NCI-H69 (cell line): ENCODE measurements at regions not wholly inside any gene's neighbourhood (a gene's known extent, or its start where the extent isn't known, plus 50 kb on each side); places are given as distances from the start of the nearest gene placed in this dataset.
A peak's percentile ranks its signal among the peaks of the same experiment; 100 is the strongest.

Experiments
- DNase-seq: peaks from one replicate; lab custom pipeline; 2025; lab: John Stamatoyannopoulos, UW

DNA sequence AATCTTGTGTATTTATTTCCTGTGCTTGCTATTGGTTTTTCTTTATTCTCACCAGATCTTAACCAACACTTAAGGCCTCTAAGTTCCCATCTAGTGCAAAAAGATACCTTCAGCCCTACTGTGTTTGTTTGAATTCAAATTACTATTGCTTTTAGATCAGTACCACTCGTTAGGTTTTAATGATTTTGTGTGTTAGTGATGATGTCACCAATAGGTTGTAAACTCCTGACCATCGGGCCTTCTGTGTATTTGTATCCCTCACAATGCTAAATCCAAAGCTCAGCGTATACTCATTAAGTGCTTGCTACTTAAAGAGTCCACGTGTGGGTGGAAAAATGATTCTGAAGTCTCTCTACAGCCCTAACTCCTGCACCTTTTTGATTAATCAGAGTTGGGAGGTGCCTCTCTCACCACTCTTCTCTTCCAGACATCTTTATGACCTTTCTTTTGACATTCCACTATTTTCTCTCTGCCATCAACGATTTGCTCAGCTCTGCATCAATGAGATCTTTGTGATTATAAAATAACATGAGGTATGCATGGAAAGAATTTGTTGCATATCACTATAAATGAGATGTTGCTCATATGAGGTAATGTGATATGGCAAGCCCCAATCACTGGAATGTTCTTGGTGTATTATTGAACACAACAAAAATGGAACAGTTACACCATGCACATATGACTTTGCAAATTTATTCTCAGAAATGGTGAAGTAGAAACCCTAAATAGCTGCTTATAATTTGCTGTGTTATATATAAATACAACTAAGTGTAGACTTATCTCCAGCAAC is 55.1 kb upstream of the LAMA2 start:
- DNase-seq, result no peak

DNA sequence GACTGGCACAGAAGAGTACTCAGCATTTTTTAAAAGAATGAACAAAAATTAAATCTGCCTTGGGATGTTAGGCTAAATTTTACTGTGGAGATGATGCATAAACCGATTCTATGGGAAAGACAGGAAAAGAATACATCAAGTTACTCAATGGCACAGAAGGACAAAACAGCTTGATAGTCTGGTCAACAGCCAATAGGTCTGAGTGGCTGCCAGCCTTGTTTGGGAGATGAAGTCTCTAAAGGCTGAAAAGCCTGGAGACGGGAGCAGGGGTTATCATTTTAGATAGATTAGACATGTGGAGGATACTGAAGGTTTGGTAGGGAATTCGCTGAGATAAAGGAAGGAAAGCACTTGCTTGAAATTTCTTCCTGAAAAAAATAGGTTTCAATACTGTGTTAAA is 56.3 kb upstream of the LAMA2 start:
- no peak for DNase-seq

GRCh38 chr6:128822271-128822670 is 60.7 kb upstream of the LAMA2 start:
- DNase-seq, result no peak

- no peak for DNase-seq
Observed at GRCh38 chr6:128821116-128821515, 61.8 kb upstream of the LAMA2 start.

GRCh38 chr6:128808856-128809255 is 74.1 kb upstream of the LAMA2 start:
- DNase-seq, result no peak

DNA sequence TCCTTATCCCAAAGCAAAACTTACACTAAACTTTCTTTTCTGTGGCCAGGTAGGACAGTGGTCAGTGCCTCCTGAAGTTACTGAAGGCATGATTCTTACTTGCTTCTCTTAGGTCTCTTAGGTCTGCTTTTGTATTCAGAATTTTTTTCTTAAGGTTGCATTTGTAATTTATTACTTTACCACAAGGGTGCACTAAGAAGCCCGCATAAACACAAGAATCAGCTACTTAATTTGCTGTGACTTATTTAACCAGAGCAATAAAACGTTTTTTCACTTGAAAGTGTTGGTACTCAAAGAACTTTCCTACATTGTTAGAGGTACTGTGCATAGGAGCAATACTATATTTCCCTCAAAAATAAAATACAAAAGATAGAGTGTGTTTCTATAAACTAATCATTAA is 75.4 kb upstream of the LAMA2 start:
- peak; percentile 36 for DNase-seq

- DNase-seq, result no peak
Observed at GRCh38 chr6:128806261-128806660, 76.7 kb upstream of the LAMA2 start.

- DNase-seq, result no peak
Observed at GRCh38 chr6:128803911-128804310, 79.0 kb upstream of the LAMA2 start.

DNA sequence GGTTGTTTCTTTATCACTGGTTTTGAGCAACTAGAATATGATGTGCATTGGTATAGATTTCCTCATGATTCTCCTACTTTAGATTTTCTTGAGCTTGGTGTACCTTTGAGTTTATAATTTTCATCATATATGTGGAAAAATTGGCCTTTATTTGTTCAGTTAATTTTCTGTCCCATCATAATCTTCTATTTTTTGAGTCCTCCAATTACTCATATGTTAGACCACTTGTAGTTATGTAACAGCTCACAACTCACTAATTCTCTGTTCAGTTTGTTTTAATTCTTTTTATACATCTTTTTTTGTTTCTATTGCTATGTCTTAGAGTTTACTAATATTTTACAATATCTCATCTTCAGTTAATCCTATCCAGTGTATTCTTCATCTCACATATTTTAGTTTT is 81.3 kb upstream of the LAMA2 start:
- DNase-seq, result no peak

GRCh38 chr6:128784266-128784665 is 98.7 kb upstream of the LAMA2 start:
- DNase-seq, result peak; percentile 24

DNA sequence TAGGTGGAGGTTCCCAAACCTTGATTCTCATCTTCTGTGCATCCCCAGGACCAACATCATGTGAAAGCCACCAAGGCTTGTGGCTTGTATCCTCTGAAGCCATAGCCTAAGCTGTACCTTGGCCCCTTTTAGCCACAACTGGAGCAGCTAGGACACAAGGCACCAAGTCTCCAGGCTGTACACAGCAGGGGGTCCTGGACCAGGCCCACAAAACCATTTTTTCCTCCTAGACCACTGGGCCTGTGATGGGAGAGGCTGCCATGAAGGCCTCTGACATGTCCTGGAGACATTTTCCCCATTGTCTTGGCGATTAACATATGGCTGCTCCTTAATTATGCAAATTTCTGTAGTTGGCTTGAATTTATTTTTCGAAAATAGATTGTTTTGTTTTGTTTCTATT is 114.8 kb upstream of the LAMA2 start:
- DNase-seq, result no peak

- no peak for DNase-seq
Observed at GRCh38 chr6:128767705-128768104, 115.2 kb upstream of the LAMA2 start.

GRCh38 chr6:128767150-128767549 is 115.8 kb upstream of the LAMA2 start:
- DNase-seq, result no peak

DNA sequence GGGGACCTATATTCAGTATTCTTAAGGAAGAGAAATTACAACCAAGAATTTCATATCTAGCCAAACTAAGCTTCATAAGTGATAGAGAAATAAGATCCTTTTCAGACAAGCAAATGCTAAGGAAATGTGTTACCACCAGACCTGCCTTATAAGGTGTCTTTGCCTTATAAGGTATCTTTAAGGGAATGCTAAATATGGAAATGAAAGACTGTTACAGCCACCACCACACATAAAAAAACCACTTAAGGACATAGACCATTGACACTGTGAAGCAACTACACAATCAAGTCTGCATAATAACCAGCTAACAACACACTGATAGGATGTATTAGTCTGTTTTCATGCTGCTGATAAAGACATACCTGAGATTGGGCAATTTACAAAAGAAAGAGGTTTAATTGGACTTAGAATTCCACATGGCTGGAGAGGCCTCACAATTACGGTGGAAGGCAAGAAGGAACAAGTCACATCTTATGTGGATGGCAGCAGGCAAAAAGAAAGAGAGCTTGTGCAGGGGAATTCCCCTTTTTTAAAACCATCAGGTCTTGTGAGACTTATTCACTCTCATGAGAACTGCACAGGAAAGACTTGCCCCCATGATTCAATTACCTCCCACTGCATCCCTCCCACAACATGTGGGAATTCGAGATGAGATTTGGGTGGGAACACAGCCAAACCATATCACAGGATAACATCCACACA is 119.2 kb upstream of the LAMA2 start:
- DNase-seq, result no peak

DNA sequence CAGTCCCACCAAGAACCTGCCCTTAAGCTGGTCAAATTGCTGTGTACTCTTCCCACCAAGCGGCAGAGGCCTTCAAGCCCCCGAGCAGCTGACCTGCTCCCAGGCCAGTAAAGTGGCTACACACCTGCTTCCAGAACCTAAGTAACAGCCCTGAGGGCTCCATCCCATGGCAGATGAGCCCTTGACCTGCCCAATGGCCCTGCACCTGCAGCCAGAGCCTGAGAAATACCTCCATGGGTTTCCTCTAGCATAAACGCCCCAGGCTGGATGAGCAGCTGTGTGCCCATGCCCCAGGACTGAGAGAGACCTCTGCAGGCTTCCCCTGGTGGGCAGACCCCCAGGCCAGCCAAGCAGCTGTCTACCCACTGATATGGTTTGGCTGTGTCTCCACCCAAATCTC is 123.0 kb upstream of the LAMA2 start:
- DNase-seq, result no peak

- DNase-seq, result no peak
Observed at GRCh38 chr6:128759447-128759846, 123.5 kb upstream of the LAMA2 start.

GRCh38 chr6:128757961-128758360 is 125.0 kb upstream of the LAMA2 start:
- no peak for DNase-seq

- DNase-seq, result no peak
Observed at GRCh38 chr6:128754658-128755256, 128.2 kb upstream of the LAMA2 start.

DNA sequence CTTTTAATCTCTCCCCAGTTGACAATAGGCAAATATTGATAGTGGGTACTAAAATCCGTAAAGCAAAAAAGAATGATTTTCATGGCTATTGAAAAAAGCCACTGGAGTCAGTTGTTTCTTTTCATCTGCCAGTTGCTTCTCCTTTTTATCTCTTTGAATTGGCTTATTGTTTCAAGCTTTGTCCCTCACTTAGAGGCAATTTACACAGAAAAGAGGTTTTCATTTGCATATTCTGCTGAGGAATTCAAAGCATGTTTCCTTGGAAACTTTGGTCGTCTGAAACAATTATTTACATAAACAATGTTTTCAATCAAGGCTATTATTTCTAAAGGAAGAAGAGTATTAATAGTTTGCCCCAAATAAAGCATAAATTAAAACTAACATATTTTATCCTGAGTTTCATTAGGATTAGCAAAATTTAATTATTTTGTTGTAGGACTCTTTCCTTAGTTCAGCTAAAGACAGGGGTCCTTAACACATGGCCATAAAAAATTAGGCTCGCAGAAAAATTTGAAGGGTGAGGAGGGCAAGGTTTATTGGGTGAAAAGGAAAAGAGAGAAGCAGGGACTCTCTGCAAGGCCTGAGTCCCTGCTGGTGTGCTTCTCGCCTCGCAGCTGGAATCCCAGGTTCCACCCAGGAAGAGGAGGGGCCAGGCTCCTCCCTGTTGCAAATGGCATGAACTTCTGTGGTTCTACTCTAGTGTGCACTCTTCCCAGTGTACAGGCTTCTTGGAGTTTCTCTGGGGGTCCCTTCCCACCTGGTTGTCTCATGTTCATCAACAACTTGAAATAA is 138.8 kb upstream of the LAMA2 start:
- peak; percentile 28 for DNase-seq

GRCh38 chr6:128742900-128743299 is 140.0 kb upstream of the LAMA2 start:
- no peak for DNase-seq

GRCh38 chr6:128740951-128741350 is 142.0 kb upstream of the LAMA2 start:
- DNase-seq, result no peak

DNA sequence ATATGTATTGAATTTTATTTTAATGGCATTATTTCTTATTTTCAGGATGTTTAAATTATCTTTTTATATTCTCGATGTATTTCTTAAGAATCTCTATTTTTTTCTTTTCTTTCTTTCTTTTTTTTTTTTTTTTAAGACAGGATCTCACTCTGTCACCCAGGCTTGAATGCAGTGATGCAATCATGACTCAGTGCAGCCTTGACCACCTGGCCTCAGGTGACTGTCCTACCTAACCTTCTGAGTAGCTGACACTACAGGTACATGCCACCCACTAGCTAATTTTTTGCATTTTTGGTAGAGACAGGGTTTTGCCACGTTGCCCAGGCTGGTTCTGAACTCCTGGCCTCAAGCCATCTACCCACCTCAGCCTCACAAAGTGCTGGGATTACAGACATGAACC is 143.8 kb upstream of the LAMA2 start:
- DNase-seq, result no peak
